OCI-LY1 (cell line): ENCODE measurements at regions not wholly inside any gene's neighbourhood (a gene's known extent, or its start where the extent isn't known, plus 50 kb on each side); places are given as distances from the start of the nearest gene placed in this dataset.

Experiments
- EZH2 ChIP-seq: fragments of 200-600 bp; sonication (generic), shearing (Covaris generic); IDR thresholded peaks from 2 replicates; pipeline ENCODE4 v1.8.0; 2017; ENCODE audit warnings: borderline replicate concordance, mixed run types, mild to moderate bottlenecking, antibody characterized with exemption, low read length, moderate library complexity, mixed read lengths
- TF ChIP-seq, protein P1 (sequence below): fragments of 200-600 bp; sonication (generic), shearing (Covaris generic); IDR thresholded peaks from 2 replicates; pipeline ENCODE4 v1.5.1; 2017; ENCODE audit warnings: mild to moderate bottlenecking, antibody characterized with exemption, low read length, moderate library complexity, mixed read lengths

DNA sequence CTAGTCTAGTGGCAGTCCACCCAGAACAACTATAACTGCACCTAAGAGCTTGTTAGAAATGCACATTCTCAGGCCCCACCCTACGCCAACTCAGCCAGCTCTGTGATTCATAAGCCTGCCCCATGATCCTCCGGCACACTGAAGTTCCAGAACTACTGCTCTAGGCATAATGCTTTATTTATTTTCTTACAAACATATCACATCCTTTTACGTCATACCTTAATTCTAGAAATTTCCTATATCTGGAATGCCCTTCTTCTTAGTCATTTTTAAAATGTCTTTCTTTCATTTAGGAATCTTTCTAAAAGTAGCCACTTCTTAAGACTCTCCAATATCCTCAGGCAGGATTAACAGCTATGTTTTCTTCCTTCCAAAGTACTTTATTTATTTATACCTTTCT lies 480.1 kb downstream of the INHBA start:
- TF ChIP-seq, protein P1, sequence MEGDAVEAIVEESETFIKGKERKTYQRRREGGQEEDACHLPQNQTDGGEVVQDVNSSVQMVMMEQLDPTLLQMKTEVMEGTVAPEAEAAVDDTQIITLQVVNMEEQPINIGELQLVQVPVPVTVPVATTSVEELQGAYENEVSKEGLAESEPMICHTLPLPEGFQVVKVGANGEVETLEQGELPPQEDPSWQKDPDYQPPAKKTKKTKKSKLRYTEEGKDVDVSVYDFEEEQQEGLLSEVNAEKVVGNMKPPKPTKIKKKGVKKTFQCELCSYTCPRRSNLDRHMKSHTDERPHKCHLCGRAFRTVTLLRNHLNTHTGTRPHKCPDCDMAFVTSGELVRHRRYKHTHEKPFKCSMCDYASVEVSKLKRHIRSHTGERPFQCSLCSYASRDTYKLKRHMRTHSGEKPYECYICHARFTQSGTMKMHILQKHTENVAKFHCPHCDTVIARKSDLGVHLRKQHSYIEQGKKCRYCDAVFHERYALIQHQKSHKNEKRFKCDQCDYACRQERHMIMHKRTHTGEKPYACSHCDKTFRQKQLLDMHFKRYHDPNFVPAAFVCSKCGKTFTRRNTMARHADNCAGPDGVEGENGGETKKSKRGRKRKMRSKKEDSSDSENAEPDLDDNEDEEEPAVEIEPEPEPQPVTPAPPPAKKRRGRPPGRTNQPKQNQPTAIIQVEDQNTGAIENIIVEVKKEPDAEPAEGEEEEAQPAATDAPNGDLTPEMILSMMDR: no peak
- no peak for TF ChIP-seq EZH2
